Hematopoietic multipotent progenitor cell treated with erythropoietin and hydrocortisone succinate and interleukin-3 and kit ligand, for 8 days (in vitro differentiated cells): ENCODE measurements at regions not wholly inside any gene's neighbourhood (a gene's known extent, or its start where the extent isn't known, plus 50 kb on each side); places are given as distances from the start of the nearest gene placed in this dataset.
A peak's percentile ranks its signal among the peaks of the same experiment; 100 is the strongest.

ENCODE experiments used
- DNase-seq: peaks from one replicate; pipeline ENCODE4 v3.0.0-alpha.2; 2015

GRCh38 chr3:193938613-193939012 is 197.3 kb upstream of the HES1 start:
- DNase-seq, result no peak

GRCh38 chr3:193939527-193939926 is 196.4 kb upstream of the HES1 start:
- DNase-seq, result no peak

- DNase-seq, result no peak
Measured at GRCh38 chr3:193940526-193940925, 195.4 kb upstream of the HES1 start.

GRCh38 chr3:193941486-193941885 is 194.5 kb upstream of the HES1 start:
- no peak for DNase-seq

- DNase-seq, result no peak
Measured at GRCh38 chr3:193942516-193943055, 193.4 kb upstream of the HES1 start.

- no peak for DNase-seq
Measured at GRCh38 chr3:193943200-193943599, 192.7 kb upstream of the HES1 start.

- no peak for DNase-seq
Measured at GRCh38 chr3:193943851-193944517, 192.0 kb upstream of the HES1 start.

GRCh38 chr3:193944518-193944884 is 191.4 kb upstream of the HES1 start:
- DNase-seq, result no peak

GRCh38 chr3:193945143-193945542 is 190.8 kb upstream of the HES1 start:
- no peak for DNase-seq

GRCh38 chr3:193946945-193947344 is 189.0 kb upstream of the HES1 start:
- DNase-seq, result no peak

GRCh38 chr3:193947596-193947995 is 188.4 kb upstream of the HES1 start:
- DNase-seq, result no peak

GRCh38 chr3:193948459-193948858 is 187.5 kb upstream of the HES1 start:
- peak; percentile 12 for DNase-seq

- DNase-seq, result no peak
Measured at GRCh38 chr3:193951859-193952258, 184.1 kb upstream of the HES1 start.

GRCh38 chr3:193954752-193955151 is 181.2 kb upstream of the HES1 start:
- DNase-seq, result no peak

- no peak for DNase-seq
Measured at GRCh38 chr3:193955719-193956118, 180.2 kb upstream of the HES1 start.

- DNase-seq, result no peak
Measured at GRCh38 chr3:193959861-193960260, 176.1 kb upstream of the HES1 start.

GRCh38 chr3:193960487-193961274 is 175.3 kb upstream of the HES1 start:
- no peak for DNase-seq

GRCh38 chr3:193962986-193963685 is 172.8 kb upstream of the HES1 start:
- DNase-seq, result no peak

GRCh38 chr3:193963808-193964516 is 172.0 kb upstream of the HES1 start:
- no peak for DNase-seq

GRCh38 chr3:193964517-193964880 is 171.4 kb upstream of the HES1 start:
- DNase-seq, result no peak

GRCh38 chr3:193968380-193968974 is 167.5 kb upstream of the HES1 start:
- no peak for DNase-seq

GRCh38 chr3:193970131-193970772 is 165.7 kb upstream of the HES1 start:
- peak; percentile 70 for DNase-seq
